Esophagus muscularis mucosa (tissue), 4 donors: ENCODE measurements at regions not wholly inside any gene's neighbourhood (a gene's known extent, or its start where the extent isn't known, plus 50 kb on each side); places are given as distances from the start of the nearest gene placed in this dataset.

Source experiments
- DNase-seq: peaks from one replicate; pipeline ENCODE4 v3.0.0-alpha.2; 2017; ENCODE audit errors: extremely low spot score
- H3K27ac ChIP-seq, 4 donors: fragments of 200-600 bp; sonication (generic); replicated peaks in 1 of 4; 1 replicate in 3 of 4; 2 replicates in 1 of 4; pipeline ENCODE4 v1.5.1; 2016 to 2019; ENCODE audit warnings: mild to moderate bottlenecking in 1 of 4
- H3K27me3 ChIP-seq, 4 donors: fragments of 200-600 bp; sonication (generic); one replicate each; pipeline versions ENCODE4 v1.5.1 to v1.6.0; 2016 to 2019
- H3K36me3 ChIP-seq, 4 donors: fragments of 200-600 bp; sonication (generic); one replicate each; pipeline ENCODE4 v1.5.1; 2016 to 2019
- H3K4me1 ChIP-seq, 4 donors: fragments of 200-600 bp; sonication (generic); one replicate each; pipeline ENCODE4 v1.5.1; 2016 to 2019
- H3K4me3 ChIP-seq, 4 donors: fragments of 200-600 bp; sonication (generic); 1 replicate in 2 of 4; 2 replicates in 2 of 4; pipeline ENCODE4 v1.5.1; 2016 to 2019; ENCODE audit warnings: mild to moderate bottlenecking in 4 of 4, moderate library complexity in 1 of 4
- H3K9me3 ChIP-seq, 4 donors: fragments of 200-600 bp; sonication (generic); 1 replicate in 3 of 4; 2 replicates in 1 of 4; pipeline ENCODE4 v1.5.1; 2016 to 2019
- EP300 ChIP-seq: sonication (generic); formaldehyde crosslinking; IDR thresholded peaks from one replicate; pipeline ENCODE4 v1.6.1; 2017; ENCODE audit warnings: antibody characterized with exemption
- POLR2A ChIP-seq: fragments of 450-650 bp; IDR thresholded peaks from one replicate; pipeline ENCODE4 v1.6.1; 2017; ENCODE audit warnings: antibody characterized with exemption, moderate library complexity, mild to moderate bottlenecking, low read depth
- POLR2AphosphoS5 ChIP-seq, 2 donors: sonication (generic); formaldehyde crosslinking; IDR thresholded peaks; one replicate each; pipeline ENCODE4 v1.6.1; 2017; ENCODE audit warnings: antibody characterized with exemption in 2 of 2
- WGBS: methylation state at CpG from one replicate; pipeline ENCODE4 v1.1.5; 2018; 5-methylcytosine and 5-hydroxymethylcytosine counted together
- intact Hi-C: fragments of 100-400 bp; cut with DNase I; formaldehyde crosslinking; loops from one replicate; pipeline ENCODE4 v1.15.1; 2023
- TF ChIP-seq, protein P1 (sequence below), 3 experiments: fragments of 200-600 bp in 2 of 3; fragments of 450-650 bp in 1 of 3; sonication (generic) in 2 of 3; IDR thresholded peaks; one replicate each; pipeline ENCODE4 v1.5.1; 2017 to 2019; ENCODE audit warnings: antibody characterized with exemption in 3 of 3, mild to moderate bottlenecking in 2 of 3, moderate library complexity in 1 of 3

DNA sequence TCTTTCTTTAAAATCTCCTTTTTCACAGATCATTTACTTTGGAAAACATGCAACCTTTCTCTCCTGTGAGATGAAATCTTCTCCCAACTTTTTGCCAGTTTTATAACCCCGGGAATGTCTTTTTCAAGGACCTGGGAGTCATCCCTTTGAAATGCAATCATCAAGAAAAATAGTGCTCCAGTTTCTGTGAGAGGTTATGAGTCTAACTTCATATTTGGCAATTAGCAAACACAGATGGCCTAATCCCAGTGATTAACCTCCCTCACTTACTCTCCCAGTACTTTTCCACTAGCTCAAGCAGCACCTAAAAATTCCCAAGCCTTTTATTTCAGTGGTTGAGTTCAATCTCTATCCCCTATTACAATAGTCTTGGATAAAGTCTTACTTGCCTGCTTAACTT lies 185.8 kb upstream of the TMEM106B start:
- H3K4me3 ChIP-seq = no peak overlapping the region
- H3K4me1 ChIP-seq = no peaks in the 10 kb centered on the region
- DNase-seq = no peak
- intact Hi-C loops = no loop called here
- WGBS = 78% methylated on average over 1 of the region's 1 CpG
- no peaks in the 10 kb centered on the region for H3K36me3 ChIP-seq
- no peak overlapping the region for H3K27ac ChIP-seq
- TF ChIP-seq POLR2A (no peak), POLR2AphosphoS5 (IDR thresholded peaks at IDR 0.05) (no peak), EP300 (no peak)
- TF ChIP-seq, protein P1, sequence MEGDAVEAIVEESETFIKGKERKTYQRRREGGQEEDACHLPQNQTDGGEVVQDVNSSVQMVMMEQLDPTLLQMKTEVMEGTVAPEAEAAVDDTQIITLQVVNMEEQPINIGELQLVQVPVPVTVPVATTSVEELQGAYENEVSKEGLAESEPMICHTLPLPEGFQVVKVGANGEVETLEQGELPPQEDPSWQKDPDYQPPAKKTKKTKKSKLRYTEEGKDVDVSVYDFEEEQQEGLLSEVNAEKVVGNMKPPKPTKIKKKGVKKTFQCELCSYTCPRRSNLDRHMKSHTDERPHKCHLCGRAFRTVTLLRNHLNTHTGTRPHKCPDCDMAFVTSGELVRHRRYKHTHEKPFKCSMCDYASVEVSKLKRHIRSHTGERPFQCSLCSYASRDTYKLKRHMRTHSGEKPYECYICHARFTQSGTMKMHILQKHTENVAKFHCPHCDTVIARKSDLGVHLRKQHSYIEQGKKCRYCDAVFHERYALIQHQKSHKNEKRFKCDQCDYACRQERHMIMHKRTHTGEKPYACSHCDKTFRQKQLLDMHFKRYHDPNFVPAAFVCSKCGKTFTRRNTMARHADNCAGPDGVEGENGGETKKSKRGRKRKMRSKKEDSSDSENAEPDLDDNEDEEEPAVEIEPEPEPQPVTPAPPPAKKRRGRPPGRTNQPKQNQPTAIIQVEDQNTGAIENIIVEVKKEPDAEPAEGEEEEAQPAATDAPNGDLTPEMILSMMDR (IDR thresholded peaks at IDR 0.05) = no peak
- H3K27me3 ChIP-seq = no peaks in the 10 kb centered on the region
- H3K9me3 ChIP-seq = no peaks in the 10 kb centered on the region

DNA sequence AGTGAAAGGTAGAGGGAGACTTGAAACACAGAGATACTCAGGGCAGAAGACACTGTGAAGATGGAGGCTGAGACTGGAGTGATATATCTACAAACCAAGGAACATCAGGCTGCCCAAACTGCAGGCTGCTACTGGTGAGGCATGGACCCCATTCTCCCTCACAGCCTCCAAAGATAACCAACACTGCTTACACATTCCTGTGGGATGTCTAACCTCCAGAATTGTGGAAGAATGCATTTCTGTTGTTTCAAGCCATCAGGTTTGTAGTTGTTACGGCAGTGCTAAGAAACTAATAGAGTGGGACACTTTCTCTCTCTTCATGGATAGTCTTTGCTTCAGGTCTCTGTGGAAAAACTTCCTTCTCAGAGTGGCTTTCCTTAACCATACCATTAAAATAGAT lies 182.6 kb upstream of the TMEM106B start:
- no peaks in the 10 kb centered on the region for H3K4me1 ChIP-seq
- no peak overlapping the region for H3K4me3 ChIP-seq
- no peaks in the 10 kb centered on the region for H3K27me3 ChIP-seq
- 100% methylated on average over 1 of the region's 1 CpG for WGBS
- intact Hi-C loops = no loop called here
- H3K9me3 ChIP-seq = no peaks in the 10 kb centered on the region
- no peaks in the 10 kb centered on the region for H3K36me3 ChIP-seq
- TF ChIP-seq POLR2AphosphoS5 (IDR thresholded peaks at IDR 0.05) = no peak
- no peak for TF ChIP-seq POLR2A
- TF ChIP-seq, protein P1 (IDR thresholded peaks at IDR 0.05) = no peak
- no peak for TF ChIP-seq EP300
- no peak overlapping the region for H3K27ac ChIP-seq
- DNase-seq = no peak

DNA sequence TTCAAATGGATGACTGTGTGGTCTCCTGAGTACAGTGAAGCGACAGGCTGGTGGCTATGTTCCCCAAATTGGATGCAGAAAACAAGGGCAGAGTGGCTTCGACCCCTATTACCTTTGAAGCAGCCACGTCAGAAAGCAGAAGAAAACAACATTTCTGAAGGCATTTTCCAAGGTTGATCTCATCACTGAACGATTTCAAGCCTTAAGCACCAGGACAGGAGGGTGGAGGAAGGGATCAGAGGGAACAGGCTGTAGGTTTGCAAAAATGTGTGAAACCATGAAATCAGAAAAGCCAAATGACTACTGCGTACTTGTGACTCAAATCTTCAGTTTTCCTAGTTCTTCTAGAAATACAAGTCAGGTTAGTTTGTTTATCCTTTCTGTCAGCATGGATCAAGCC lies 181.0 kb upstream of the TMEM106B start:
- H3K27me3 ChIP-seq = no peaks in the 10 kb centered on the region
- H3K36me3 ChIP-seq = no peaks in the 10 kb centered on the region
- TF ChIP-seq POLR2A = no peak
- TF ChIP-seq, protein P1 (IDR thresholded peaks at IDR 0.05) = no peak
- no peak for TF ChIP-seq POLR2AphosphoS5 (IDR thresholded peaks at IDR 0.05)
- TF ChIP-seq EP300 = no peak
- 65% methylated on average over 5 of the region's 5 CpGs for WGBS
- H3K4me3 ChIP-seq = no peak overlapping the region
- intact Hi-C loops = no loop called here
- H3K9me3 ChIP-seq = no peaks in the 10 kb centered on the region
- DNase-seq = no peak
- H3K4me1 ChIP-seq = no peaks in the 10 kb centered on the region
- H3K27ac ChIP-seq = no peak overlapping the region

DNA sequence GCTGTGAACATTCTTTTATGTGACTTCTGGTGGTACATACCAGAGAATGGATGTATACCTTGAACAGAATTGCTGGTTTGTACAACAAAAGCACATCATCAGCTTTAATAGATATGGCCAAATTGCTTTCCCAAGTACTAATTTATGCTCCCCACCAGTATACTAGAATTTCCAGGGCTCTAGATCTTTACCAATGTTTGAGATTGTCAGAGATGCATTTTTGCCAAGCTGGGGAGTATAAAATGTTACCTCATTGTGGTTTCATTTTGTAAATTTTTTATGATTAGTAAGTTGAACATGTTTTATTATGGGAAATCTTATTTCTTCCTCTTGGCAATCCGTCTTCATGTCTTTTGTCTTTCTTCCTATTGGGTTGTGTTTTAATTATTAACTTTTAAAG lies 179.9 kb upstream of the TMEM106B start:
- intact Hi-C loops = no loop called here
- no peak for DNase-seq
- H3K9me3 ChIP-seq = no peaks in the 10 kb centered on the region
- no peaks in the 10 kb centered on the region for H3K36me3 ChIP-seq
- H3K27me3 ChIP-seq = no peaks in the 10 kb centered on the region
- H3K4me3 ChIP-seq = no peak overlapping the region
- H3K27ac ChIP-seq = no peak overlapping the region
- H3K4me1 ChIP-seq = no peaks in the 10 kb centered on the region
- WGBS = 80% methylated on average over 1 of the region's 1 CpG
- no peak for TF ChIP-seq POLR2AphosphoS5 (IDR thresholded peaks at IDR 0.05)
- no peak for TF ChIP-seq POLR2A
- TF ChIP-seq, protein P1 (IDR thresholded peaks at IDR 0.05) = no peak
- no peak for TF ChIP-seq EP300

DNA sequence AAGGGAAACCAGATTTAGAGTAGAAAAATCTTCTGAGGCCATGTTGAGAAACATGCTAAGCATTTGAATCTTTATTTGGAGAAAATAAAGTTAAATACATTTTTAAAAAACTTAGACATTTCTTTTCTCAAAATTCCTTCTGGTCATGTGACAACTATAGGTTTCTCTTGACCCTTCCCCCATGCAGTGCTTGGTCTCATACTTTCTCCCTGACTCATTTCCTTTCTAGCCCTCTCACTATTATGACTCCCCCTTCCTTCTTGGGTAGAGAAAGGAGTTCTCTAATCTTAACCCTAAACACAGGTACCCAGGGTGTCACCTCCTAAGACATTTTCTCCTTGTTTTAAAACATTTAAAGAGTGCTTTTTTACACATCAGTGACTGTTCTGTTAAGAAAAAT lies 179.5 kb upstream of the TMEM106B start:
- Histone ChIP-seq H3K36me3 (no peaks in the 10 kb centered on the region), H3K4me1 (no peaks in the 10 kb centered on the region), H3K9me3 (no peaks in the 10 kb centered on the region), H3K27me3 (no peaks in the 10 kb centered on the region), H3K27ac (no peak overlapping the region), H3K4me3 (no peak overlapping the region)
- TF ChIP-seq POLR2AphosphoS5 (IDR thresholded peaks at IDR 0.05) (no peak), POLR2A (no peak), EP300 (no peak)
- TF ChIP-seq, protein P1 (IDR thresholded peaks at IDR 0.05) = no peak
- intact Hi-C loops = no loop called here
- DNase-seq = no peak
